ENCODE measurements at regions not wholly inside any gene's neighbourhood (a gene's known extent, or its start where the extent isn't known, plus 50 kb on each side); places are given as distances from the start of the nearest gene placed in this dataset.

DNA sequence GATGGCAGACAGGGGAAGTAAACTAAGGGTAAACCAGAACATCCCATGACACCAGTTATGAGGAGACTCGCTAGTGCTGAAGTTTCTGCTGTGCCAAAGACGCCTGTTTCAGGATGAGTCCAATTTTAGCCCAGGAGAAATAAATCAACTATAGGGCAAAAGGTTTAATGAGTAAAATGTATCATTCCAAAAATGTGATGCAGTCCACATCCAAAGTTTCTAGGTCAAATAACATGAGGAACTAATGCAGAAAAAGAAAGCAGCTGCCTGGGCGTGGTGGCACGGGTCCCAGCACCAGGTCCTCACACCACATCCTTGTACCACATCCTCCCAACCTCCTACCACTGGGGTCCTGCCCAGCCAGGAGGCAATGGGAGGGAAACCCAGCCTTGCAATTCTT, 126.9 kb upstream of the CTAGE1 start:
- DNase-seq (ENCODE audit: low spot score), result no peak

GRCh38 chr18:22545066-22545760, 127.5 kb upstream of the CTAGE1 start:
- DNase-seq (ENCODE audit: low spot score), result no peak

GRCh38 chr18:22546905-22547570, 129.3 kb upstream of the CTAGE1 start:
- no peak for DNase-seq (ENCODE audit: low spot score)

GRCh38 chr18:22547807-22548561, 130.3 kb upstream of the CTAGE1 start:
- DNase-seq (ENCODE audit: low spot score), result no peak

GRCh38 chr18:22549260-22549937, 131.7 kb upstream of the CTAGE1 start:
- no peak for DNase-seq (ENCODE audit: low spot score)

GRCh38 chr18:22550366-22550765, 132.7 kb upstream of the CTAGE1 start:
- no peak for DNase-seq (ENCODE audit: low spot score)

DNA sequence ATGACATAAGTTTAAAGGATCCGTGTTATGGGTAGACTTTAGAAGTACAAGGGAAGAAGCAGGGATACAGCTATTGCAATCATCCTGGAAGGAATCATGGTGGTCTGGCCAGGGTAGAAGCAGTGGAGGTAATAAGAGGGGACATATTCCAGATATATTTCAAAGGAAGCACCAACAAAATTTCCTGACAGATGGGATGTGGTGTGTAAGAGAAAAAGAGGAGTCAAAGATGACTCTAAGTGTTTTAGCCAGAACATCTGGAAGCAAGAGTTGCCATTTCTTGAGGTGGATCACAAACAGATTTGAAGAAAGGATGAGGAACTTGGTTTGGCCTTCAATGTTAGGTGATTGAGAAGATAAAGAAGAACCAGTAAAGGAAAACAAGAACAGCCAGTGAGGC, 133.1 kb upstream of the CTAGE1 start:
- DNase-seq (ENCODE audit: low spot score), result no peak

- DNase-seq (ENCODE audit: low spot score), result no peak
Measured at GRCh38 chr18:22551536-22552151, 133.9 kb upstream of the CTAGE1 start.

DNA sequence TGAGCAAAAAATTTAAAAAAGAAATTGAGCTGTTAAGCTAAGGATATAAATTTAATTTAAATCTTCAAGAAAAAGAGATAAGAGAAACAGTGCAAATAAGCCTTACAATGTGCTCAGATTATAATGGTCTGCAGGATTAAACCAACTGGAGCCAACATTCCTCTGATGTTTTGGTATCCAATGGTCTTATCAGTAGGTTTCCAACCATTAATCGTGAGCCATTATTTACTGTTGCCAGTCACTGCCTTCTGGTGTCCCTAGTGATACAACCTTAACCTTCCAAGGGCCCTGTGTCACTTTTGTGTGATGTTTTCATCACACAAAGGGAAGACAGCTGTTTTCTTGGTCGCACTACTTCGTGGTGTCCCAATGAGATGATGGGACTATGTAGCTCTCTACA, 134.5 kb upstream of the CTAGE1 start:
- no peak for DNase-seq (ENCODE audit: low spot score)

GRCh38 chr18:22552899-22553460, 135.3 kb upstream of the CTAGE1 start:
- no peak for DNase-seq (ENCODE audit: low spot score)

GRCh38 chr18:22556222-22557167, 138.8 kb upstream of the CTAGE1 start:
- no peak for DNase-seq (ENCODE audit: low spot score)

DNA sequence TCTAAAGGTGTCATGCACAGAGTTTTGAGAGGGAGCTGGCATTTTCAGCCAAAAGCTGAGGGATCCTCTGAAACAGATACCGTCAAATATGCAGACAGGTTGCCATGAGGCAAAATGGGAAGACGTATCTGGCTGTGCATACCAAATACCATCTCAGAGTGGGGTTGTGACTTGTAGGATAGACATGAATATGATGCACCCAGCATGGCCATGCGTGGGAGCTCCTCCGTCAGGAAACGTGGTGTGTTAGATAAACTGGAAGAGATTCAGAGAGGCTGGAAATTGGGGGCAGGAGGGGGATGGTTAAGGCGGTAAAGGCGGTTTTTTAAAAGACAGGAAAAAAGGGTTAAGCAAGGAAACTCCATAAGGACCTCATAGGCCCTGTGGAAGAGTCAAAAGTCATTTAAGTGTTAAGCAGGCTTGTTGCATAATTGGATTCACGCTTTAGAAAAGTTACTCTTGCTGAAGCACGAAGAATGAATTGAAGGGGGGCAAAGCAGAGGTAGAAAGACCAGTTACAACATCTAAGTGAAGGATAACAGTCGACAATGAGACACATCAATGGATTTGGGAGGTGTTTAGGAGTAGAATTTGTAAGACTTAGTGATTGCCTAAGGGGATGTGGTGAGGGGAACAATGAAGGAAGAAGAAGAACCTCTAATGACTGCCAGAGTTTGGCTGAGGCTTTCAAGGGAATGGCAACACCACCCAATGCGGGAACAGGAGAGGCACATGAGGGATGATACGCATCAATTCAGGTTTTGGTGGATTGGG, 139.6 kb upstream of the CTAGE1 start:
- no peak for DNase-seq (ENCODE audit: low spot score)

DNA sequence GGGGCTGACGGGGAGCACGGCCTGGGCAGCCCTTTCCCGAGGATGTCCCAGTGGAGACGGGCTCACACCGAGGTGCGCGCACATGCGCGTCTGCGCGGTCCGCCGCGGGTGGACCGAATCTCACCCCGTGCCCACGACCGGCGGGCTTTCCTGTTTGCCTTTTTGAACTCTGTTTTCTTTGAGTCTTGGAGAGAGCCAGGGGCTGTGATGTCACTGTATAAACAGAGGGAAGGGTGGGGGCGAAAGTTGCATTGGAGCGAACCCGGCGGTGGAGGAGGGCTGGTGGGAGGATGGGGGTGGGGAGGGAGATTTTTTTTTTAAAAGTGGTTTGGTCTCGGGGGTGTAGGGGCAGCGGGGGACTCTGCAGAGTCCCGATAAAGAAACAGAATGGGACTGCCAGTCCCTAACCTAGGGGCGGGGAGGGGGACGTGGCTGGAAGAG, 141.2 kb upstream of the CTAGE1 start:
- DNase-seq (ENCODE audit: low spot score), result peak; percentile 62

GRCh38 chr18:22559414-22560274, 141.9 kb upstream of the CTAGE1 start:
- peak; percentile 77 for DNase-seq (ENCODE audit: low spot score)

DNA sequence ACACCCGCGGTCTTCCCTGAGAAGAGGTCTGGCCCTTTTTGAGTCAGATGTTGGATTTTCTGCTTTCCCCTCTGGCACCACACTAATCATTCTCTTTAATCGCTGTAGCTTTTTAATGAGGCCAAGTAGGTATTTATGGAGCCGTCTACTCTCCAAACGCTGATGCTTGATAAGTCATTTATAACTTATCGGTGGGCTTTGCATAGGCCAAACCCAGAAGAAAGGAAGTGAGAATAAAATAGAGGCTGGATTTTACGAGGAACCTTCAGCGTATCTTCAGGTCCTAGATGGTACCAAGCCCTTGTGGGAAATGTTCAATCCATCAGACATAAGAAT, 142.5 kb upstream of the CTAGE1 start:
- DNase-seq (ENCODE audit: low spot score), result no peak

DNA sequence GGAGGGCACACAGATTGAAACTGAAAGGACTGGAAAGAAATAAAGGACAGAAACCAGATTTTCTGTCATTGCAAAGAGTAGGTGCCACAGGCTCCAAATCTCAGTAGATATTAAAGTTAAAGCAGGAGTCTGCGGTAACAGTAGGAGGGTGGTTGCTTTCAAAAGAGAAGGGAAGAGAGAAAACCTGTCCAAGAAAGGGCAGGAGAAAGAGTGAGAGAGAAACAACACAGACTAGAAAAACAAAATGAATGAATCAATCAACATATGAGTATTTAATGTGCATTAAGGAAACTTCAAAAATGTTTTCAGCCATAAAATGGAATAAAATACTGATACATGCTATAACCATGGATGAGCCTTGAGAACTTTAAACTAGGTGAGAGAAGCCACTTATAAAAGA, 143.1 kb upstream of the CTAGE1 start:
- DNase-seq (ENCODE audit: low spot score), result no peak

- DNase-seq (ENCODE audit: low spot score), result peak; percentile 72
Measured at GRCh38 chr18:22563164-22563583, 145.5 kb upstream of the CTAGE1 start.

GRCh38 chr18:22564036-22564435, 146.3 kb upstream of the CTAGE1 start:
- no peak for DNase-seq (ENCODE audit: low spot score)

All from HuH-7 (cell line).